DMS153 (cell line): ENCODE measurements at regions not wholly inside any gene's neighbourhood (a gene's known extent, or its start where the extent isn't known, plus 50 kb on each side); places are given as distances from the start of the nearest gene placed in this dataset.

Experiments used
- DNase-seq: peaks from one replicate; lab custom pipeline; 2025; lab: John Stamatoyannopoulos, UW

GRCh38 chr6:25038300-25038699 is 102.5 kb upstream of the RIPOR2 start:
- no peak for DNase-seq

GRCh38 chr6:25038999-25039398 is 103.2 kb upstream of the RIPOR2 start:
- DNase-seq: no peak

- no peak for DNase-seq
Measured at GRCh38 chr6:25041485-25042035, 105.8 kb upstream of the RIPOR2 start.

- peak; percentile 76 for DNase-seq
Measured at GRCh38 chr6:25042036-25042521, 106.3 kb upstream of the RIPOR2 start.

GRCh38 chr6:25042536-25042935 is 106.8 kb upstream of the RIPOR2 start:
- DNase-seq: peak; percentile 24

- no peak for DNase-seq
Measured at GRCh38 chr6:25042984-25043725, 107.4 kb upstream of the RIPOR2 start.

GRCh38 chr6:25043892-25044291 is 108.1 kb upstream of the RIPOR2 start:
- no peak for DNase-seq

GRCh38 chr6:25046942-25047341 is 111.2 kb upstream of the RIPOR2 start:
- DNase-seq: no peak

- no peak for DNase-seq
Measured at GRCh38 chr6:25050356-25050755, 114.6 kb upstream of the RIPOR2 start.

GRCh38 chr6:25051083-25051482 is 115.3 kb upstream of the RIPOR2 start:
- no peak for DNase-seq

- no peak for DNase-seq
Measured at GRCh38 chr6:25052181-25052580, 116.4 kb upstream of the RIPOR2 start.

GRCh38 chr6:25053875-25054371 is 118.2 kb upstream of the RIPOR2 start:
- peak; percentile 19 for DNase-seq

GRCh38 chr6:25054469-25054868 is 118.7 kb upstream of the RIPOR2 start:
- DNase-seq: no peak

GRCh38 chr6:25056130-25056529 is 120.4 kb upstream of the RIPOR2 start:
- no peak for DNase-seq

GRCh38 chr6:25057111-25057905 is 121.5 kb upstream of the RIPOR2 start:
- DNase-seq: no peak

- DNase-seq: no peak
Measured at GRCh38 chr6:25058441-25058840, 122.7 kb upstream of the RIPOR2 start.

GRCh38 chr6:25058941-25059340 is 123.2 kb upstream of the RIPOR2 start:
- DNase-seq: no peak

GRCh38 chr6:25060522-25060921 is 124.8 kb upstream of the RIPOR2 start:
- DNase-seq: no peak

GRCh38 chr6:25061289-25061936 is 125.7 kb upstream of the RIPOR2 start:
- no peak for DNase-seq

- no peak for DNase-seq
Measured at GRCh38 chr6:25062070-25062811, 126.5 kb upstream of the RIPOR2 start.

- no peak for DNase-seq
Measured at GRCh38 chr6:25064006-25064405, 128.2 kb upstream of the RIPOR2 start.

- no peak for DNase-seq
Measured at GRCh38 chr6:25065666-25066065, 129.9 kb upstream of the RIPOR2 start.
